Stimulated activated CD4-positive, alpha-beta T cell treated with anti-CD3 and anti-CD28 coated beads, Interleukin-4, amount 100 ng/mL, for 24 hours (primary cell): ENCODE measurements at regions not wholly inside any gene's neighbourhood (a gene's known extent, or its start where the extent isn't known, plus 50 kb on each side); places are given as distances from the start of the nearest gene placed in this dataset.
"Not testable (repeated sequence)": the region's sequence is repeated elsewhere in the genome, so short reads cannot be mapped to it uniquely, and the experiment has no call there.

ENCODE experiments used
- DNase-seq: peaks from one replicate; pipeline ENCODE4 v3.0.0-alpha.2; 2020

GRCh38 chr16:75837681-75838080 is 111.4 kb upstream of the CPHXL start:
- no peak for DNase-seq

DNA sequence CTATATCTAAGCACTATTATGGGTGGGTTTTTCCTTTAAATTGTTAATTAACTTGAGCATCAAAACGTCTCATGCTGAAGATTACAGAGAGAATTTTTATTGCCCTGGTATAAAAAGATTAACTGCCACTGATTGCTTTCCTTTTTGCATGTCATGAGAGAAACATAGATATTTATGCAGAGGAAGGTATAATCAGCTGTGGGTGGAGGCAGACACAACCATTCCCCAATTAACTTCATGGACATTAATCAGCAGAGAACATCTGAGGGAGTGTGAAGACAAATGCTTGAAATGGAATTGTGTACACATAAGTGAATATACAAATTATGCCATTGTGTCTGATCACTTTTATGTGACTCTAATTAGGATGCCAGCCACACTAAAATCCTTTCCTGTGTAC is 115.2 kb upstream of the CPHXL start:
- no peak for DNase-seq

DNA sequence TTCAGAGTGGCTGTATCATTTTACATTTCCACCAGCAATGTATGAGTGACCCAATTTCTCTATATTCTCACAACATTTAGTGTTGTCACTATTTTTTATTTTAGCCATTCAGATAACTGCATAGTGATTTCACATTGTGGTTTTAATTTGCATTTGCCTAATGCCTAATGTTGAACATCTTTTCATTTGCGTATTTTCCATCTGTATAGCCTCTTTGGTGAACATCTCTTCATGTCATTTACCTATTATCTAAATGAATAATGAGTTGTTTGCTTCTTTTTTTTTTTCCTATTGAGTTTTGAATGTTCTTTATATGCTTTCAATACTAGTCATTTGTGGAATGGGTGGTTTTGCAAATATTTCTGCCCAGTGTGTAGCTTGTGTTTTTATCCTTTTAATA is 120.9 kb upstream of the CPHXL start:
- no peak for DNase-seq

- DNase-seq = no peak
These were observed 127.9 kb upstream of the CPHXL start for GRCh38 chr16:75854152-75854551.

DNA sequence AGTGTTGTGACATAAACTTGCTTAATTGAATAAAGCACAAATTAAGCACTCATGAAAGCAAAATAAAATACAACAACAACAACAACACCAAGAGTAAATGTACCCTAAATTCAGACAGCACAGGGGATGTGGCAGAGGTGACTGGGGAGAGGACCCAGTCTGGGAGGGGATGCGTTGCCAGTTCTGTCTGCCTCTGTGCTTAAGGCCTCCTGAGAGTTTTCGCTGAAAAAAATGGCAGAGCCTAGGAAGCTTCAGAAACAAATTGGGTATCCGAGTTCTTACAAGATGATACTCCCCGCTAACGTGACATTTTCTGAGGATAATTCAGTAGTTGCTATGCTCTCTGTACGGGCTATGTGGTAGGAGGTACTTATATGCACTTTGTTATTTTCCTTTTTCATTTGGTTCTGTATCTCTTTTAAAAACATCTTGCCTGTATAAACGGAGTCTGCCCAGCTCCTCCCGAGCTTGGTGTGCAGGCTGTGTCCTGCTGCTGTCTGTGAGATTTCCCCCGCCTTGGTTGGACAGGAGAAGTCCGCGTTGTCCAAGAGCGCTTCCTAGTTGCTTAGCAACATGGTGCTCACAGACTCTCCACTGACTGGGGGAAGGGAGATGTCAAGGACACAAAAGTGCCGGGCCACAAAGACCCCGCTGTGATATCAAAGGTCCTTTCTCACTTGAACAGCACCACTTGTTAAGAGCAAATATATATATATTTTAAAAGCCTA is 134.2 kb upstream of the CPHXL start:
- DNase-seq = no peak

DNA sequence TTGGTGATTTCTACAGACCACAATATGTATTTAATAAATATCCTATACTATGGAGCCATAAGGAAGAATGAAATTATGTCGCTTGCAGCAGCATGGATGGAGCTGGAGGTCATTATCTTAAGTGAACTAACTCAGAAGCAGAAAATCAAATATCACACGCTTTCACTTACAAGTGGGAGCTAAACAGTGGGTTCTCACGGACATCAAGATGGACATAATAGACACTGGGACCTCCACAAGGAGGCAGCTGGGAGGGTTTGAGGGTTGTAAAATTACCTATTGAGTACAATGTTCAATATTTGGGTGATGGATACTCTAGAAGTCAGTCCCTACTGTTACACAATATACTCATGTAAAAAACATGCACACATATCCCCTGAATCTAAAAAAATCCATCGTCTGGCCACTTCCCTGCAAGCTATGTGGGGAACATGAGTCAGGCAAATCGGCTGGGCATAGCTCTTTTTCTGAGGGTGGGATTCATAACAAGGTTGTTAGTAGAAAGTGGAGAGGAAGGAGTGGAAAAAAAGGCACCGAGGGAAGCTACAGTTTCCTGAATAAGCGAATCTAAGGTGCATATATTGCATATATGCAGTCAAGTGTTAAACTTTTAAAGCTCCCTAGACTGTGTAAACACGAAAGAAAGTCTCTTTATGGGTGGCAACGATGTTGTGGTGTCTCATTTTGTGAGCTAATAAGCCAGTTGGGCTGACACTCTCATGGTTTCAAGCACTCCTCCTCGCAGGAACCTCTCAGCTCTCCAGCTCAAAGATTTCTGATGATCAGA is 135.2 kb upstream of the CPHXL start:
- DNase-seq = no peak

DNA sequence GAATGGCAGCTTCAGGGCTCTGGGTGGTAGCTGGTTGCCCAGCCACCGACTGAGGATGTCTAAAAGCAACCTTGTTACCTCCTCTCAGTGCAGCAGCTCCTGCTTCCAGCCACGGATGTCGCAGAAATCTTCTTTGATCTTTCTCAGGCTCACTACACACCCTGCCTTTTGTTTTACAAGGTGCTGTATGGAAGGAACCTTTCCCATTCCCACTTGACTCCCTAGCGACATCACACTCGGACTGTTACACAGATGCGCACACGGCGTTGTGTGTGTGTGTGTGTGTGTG is 135.8 kb upstream of the CPHXL start:
- DNase-seq = no peak

DNA sequence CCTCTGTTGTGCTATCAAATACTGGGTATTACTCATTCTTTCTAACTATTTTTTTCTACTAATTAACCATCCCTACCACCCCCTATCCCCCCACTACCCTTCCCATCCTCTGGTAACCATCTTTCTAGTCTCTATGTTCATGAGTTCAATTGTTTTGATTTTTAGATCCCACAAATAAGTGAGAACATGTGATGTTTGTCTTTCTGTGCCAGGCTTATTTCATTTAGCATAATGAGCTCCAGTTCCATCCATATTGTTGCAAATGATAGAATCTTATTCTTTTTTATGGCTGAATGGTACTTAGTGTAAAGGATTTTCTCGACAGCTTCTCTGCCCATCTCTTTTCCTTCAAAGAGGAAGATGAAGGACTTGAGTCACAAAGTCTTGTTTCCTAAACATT is 138.0 kb upstream of the CPHXL start:
- DNase-seq = no peak

DNA sequence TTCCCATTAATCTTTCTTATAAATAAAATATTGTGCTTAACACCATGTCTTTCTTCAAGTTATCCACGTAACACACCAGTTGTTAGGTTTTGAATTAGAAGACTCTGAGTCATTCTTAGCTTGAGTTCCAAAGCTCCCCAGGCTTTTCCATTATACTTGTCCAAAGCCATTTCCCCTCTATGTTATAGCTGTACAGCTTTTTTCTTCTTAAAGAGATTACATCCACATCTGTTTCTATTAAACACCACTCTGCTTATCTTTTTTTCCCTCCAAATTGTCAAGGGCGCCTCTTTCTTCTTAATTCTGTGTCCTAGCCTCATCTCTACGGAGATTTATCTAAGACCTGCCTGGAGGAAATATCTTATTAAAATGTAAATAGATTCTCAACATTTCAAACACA is 139.4 kb upstream of the CPHXL start:
- DNase-seq = no peak

DNA sequence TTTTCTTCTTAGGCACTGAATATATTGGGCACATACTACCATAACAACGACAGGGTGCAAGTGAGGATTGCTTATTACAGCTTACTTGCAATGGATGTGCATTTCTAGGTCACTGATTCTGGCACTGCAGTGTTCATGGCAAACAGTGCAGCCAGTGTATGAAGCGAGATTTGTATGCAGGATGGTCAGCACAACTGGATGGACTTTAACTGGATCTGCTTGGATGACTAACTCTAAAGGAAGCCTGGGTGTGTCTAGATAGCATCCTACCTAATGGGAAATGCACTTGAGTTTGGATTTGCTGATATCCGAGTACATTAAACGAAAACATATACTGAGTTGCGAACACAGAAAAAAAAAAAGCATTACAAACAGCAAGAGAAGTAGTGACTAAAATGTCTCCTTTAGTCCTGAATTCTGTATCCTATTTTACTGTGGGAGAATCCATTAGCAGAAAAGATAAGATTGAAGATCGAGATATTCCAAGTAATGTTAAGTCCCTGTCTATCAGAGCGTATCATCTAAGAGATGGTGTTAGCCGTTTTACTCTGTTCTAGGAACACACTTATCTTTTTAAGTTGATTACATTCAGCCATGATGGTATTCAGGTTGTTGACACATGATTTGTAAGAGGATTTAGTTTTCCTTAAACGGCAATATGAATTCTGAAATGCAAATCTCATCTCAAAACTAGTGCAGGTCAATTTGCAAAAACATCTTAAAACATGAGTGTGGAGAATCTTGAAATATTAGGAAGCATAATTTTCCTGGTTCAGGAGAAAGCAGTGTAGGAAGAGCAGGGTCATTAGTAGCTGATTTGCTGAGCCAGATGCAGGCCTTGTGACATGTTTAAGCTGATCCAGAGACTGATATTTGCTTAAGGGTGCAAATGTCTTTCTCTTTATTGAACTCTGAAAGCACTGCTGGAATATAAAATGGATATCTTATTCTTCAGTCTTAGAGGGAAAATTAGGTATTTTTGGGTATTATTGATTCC is 142.6 kb upstream of the CPHXL start:
- no peak for DNase-seq

DNA sequence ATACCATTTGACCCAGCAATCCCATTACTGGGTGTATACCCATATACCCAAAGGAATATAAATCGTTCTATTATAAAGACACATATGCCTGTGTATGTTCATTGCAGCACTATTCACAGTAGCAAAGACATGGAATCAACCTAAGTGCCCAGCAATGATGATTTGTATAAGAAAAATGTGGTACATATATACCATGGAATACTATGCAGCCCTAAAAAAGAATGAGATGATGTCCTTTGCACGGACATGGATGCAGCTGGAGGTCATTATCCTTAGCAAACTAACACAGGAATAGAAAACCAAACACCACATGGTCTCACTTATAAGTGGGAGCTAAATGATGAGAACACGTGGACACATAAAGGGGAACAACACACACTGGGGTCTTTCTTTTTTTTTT is 155.0 kb upstream of the CPHXL start:
- not testable (repeated sequence) for DNase-seq

GRCh38 chr16:75899163-75899562 is 172.9 kb upstream of the CPHXL start:
- no peak for DNase-seq

DNA sequence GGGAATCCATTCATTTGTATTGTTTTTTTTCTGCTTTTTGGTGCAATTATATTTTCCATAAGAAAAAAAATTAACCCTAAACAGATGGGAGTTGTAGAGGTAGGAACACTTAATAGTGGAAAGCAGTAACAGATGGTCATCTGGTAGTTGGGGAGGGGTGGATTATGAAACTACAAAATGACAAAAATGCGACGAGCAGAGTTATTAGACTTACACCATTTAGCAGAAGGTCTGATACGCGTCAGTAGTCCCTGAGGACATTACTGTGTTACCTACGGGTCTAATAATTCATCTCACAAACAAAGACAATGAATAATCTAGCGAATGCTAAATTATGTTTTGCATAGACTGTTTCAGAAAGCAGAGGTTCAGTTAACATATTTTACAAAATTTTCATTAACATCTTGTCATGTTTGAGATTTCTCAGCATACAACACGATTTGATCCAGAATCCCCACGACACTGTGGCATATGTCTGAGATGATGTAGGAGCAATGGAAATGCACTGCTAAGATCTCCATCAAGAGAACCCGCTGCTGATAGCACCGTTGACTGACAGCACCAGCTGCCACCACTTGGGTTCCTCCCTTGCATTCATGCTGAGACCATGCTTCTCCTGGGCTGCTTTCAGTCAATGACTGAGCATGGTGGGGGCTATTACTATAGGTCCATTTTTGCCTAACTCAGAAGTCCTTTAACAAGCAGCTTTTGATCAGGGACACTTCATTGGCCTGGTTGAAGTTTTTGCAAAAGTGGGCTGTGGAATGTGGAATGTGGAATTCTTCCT is 182.2 kb upstream of the CPHXL start:
- DNase-seq = no peak

GRCh38 chr16:75909746-75910145 is 183.5 kb upstream of the CPHXL start:
- DNase-seq = no peak

DNA sequence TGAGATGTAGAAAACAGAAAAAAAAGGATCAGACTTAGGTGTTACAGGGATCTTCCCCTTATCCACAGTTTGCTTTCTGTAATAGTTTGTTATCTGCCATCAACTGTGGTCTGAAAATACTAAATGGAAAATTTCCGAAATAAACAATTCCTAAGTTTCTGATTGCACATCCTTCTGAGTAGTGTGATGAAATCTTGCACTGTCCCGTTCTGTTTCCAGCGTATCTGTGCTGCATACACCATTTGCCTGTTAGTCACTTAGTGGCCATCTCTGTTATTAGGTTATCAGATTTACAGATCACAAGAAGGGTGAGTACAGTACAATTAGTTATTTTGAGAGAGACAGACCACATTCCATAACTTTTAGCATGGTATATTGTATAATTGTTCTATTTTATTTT is 185.6 kb upstream of the CPHXL start:
- no peak for DNase-seq

- DNase-seq = no peak
These were observed 187.7 kb upstream of the CPHXL start for GRCh38 chr16:75913958-75914357.

GRCh38 chr16:75916451-75916850 is 190.2 kb upstream of the CPHXL start:
- no peak for DNase-seq

DNA sequence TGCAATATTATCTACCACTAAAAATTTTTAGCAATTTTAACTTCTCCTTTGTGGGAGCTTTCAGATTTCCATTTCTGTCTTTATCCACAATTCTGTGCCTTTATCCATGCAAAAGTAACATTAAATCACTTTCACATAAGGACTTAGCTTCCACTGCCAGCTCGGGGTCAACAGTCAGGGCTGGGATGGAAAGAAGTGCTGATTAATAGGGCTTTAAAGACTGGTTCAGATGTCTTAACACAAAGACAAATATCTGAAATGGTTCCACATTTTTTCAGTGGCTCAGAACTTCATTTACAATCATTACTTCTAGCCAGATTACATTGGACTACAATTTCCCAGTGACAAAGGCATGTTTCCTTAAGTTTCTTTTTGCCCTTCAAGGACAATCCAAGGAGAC is 191.8 kb upstream of the CPHXL start:
- DNase-seq = no peak

DNA sequence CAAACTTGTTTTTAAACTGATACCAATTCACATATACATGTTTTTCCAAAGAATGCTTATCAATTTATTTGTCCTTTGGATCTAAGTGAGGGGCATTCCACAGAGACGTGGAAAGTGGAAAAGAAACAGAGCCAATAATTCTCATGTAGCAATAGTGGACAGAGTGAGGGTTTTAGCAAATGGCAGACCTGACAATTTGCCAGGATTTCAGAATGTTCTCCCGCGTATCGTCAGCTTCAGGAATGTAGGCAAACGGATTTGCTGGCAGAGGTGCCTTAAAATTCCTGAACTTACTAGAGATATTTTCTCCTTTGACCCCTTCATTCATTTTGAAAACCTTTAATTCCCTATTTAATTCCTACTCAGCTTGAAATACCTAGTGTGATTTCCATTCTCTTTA is 193.4 kb upstream of the CPHXL start:
- no peak for DNase-seq

- DNase-seq = no peak
These were observed 195.0 kb upstream of the CPHXL start for GRCh38 chr16:75921281-75921680.

- no peak for DNase-seq
These were observed 196.0 kb upstream of the CPHXL start for GRCh38 chr16:75922250-75922649.

GRCh38 chr16:75924397-75924796 is 198.1 kb upstream of the CPHXL start:
- no peak for DNase-seq

DNA sequence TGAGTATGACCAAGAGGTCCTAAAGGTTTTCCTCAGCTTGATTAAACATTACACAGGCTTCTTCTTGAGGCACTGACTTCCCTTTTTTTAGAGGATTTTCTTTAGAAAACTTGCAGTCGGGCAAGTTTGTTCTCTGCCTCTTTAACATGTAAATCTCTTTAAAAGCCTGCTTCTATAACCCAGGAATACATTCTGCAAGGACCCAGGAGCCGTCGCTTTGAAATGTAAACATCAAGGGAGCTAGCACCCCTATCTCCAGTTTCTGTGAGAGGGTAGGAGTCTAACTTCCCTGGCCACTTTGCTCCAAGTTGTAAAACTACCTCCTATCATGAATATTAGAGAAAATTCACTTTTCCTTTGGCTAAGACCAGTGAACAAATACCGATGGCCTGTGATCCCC is 201.5 kb upstream of the CPHXL start:
- no peak for DNase-seq
